Stomach (tissue), 8 donors: ENCODE measurements at regions not wholly inside any gene's neighbourhood (a gene's known extent, or its start where the extent isn't known, plus 50 kb on each side); places are given as distances from the start of the nearest gene placed in this dataset.

Experiments
- DNase-seq, 2 donors: peaks; one replicate each; pipeline versions ENCODE4 v3.0.0 to v3.0.0-alpha.2; 2013 to 2019
- H3K27ac ChIP-seq, 5 donors: fragments of 200-600 bp in 4 of 5; sonication (generic) in 4 of 5; one replicate each; pipeline ENCODE4 v1.5.1; 2013 to 2019; ENCODE audit warnings: mild to moderate bottlenecking in 1 of 5, moderate library complexity in 1 of 5
- H3K27me3 ChIP-seq, 3 donors: fragments of 200-600 bp; sonication (generic); one replicate each; pipeline ENCODE4 v1.5.1; 2017 to 2019; ENCODE audit warnings: mixed run types in 1 of 3
- H3K36me3 ChIP-seq, 4 donors: fragments of 200-600 bp; sonication (generic); 1 replicate in 3 of 4; 2 replicates in 1 of 4; pipeline ENCODE4 v1.5.1; 2016 to 2019
- H3K4me1 ChIP-seq, 4 donors: fragments of 200-600 bp; sonication (generic); one replicate each; pipeline ENCODE4 v1.5.1; 2016 to 2019
- H3K4me3 ChIP-seq, 4 donors: fragments of 200-600 bp; sonication (generic) in 3 of 4; one replicate each; pipeline ENCODE4 v1.5.1; 2016 to 2019; ENCODE audit warnings: mild to moderate bottlenecking in 1 of 4
- H3K9me3 ChIP-seq, 4 donors: fragments of 200-600 bp; sonication (generic); one replicate each; pipeline ENCODE4 v1.5.1; 2016 to 2019
- CTCF ChIP-seq, 7 experiments: fragments of 450-650 bp in 4 of 7; fragments of 200-600 bp in 3 of 7; sonication (generic) in 3 of 7; IDR thresholded peaks; one replicate each; pipeline ENCODE4 v1.5.1; 2016 to 2019; ENCODE audit warnings: antibody characterized with exemption in 7 of 7, control low read depth in 2 of 7, mild to moderate bottlenecking in 1 of 7
- EP300 ChIP-seq: sonication (generic); formaldehyde crosslinking; IDR thresholded peaks from one replicate; pipeline ENCODE4 v1.6.1; 2017; ENCODE audit warnings: antibody characterized with exemption
- POLR2A ChIP-seq, 4 donors: fragments of 450-650 bp; IDR thresholded peaks; one replicate each; pipeline ENCODE4 v1.6.1; 2016; ENCODE audit warnings: antibody characterized with exemption in 4 of 4, control low read depth in 2 of 4, mild to moderate bottlenecking in 1 of 4, moderate library complexity in 1 of 4
- POLR2AphosphoS5 ChIP-seq, 3 donors: sonication (generic); formaldehyde crosslinking; IDR thresholded peaks; one replicate each; pipeline ENCODE4 v1.6.1; 2016; ENCODE audit warnings: antibody characterized with exemption in 3 of 3
- WGBS, 5 donors: extraction: QIAGEN DNeasy Blood & Tissue Kit in 3 of 5; methylation state at CpG; one replicate each; pipeline versions ENCODE4 v1.1.5 to v1.1.7; 2013 to 2018; 5-methylcytosine and 5-hydroxymethylcytosine counted together
- intact Hi-C: fragments of 100-400 bp; cut with DNase I; formaldehyde crosslinking; loops from one replicate; pipeline ENCODE4 v1.15.1; 2023; ENCODE audit warnings: low total_unique reads
- donor health status: healthy with polysubstance abuse.
- donor health status: Bipolar disorder and iron deficiency.
- donor health status: healthy.

GRCh38 chr11:32173977-32174376 lies 83.1 kb downstream of the RCN1 start:
- no peaks in the 10 kb centered on the region for H3K9me3 ChIP-seq
- intact Hi-C loops = loop anchor here (2.0 kb wide), 1 partner anchor 123 kb away; no protein-coding TSS in a partner anchor
- H3K27ac ChIP-seq = no peak overlapping the region
- H3K4me3 ChIP-seq = no peak overlapping the region
- H3K27me3 ChIP-seq = peaks cover 0 to 15% (median 0%) of the 10 kb centered on the region in 3 donors
- DNase-seq = no peak
- no peak for TF ChIP-seq EP300
- TF ChIP-seq CTCF (IDR thresholded peaks at IDR 0.05) = no peak
- TF ChIP-seq POLR2A (IDR thresholded peaks at IDR 0.05) = no peak
- no peak for TF ChIP-seq POLR2AphosphoS5 (IDR thresholded peaks at IDR 0.05)
- H3K4me1 ChIP-seq = peaks cover 5 to 15% (median 7%) of the 10 kb centered on the region in 4 donors
- no peaks in the 10 kb centered on the region for H3K36me3 ChIP-seq

GRCh38 chr11:32176223-32176934 lies 85.5 kb downstream of the RCN1 start:
- TF ChIP-seq POLR2A (IDR thresholded peaks at IDR 0.05) (no peak), CTCF (IDR thresholded peaks at IDR 0.05) (peak in 5 of 7 experiments; percentile 58 to 89 (median 79)), POLR2AphosphoS5 (IDR thresholded peaks at IDR 0.05) (peak in 1 of 3 donors; percentile 42), EP300 (no peak)
- no peaks in the 10 kb centered on the region for H3K36me3 ChIP-seq
- H3K4me1 ChIP-seq = peaks cover 5 to 15% (median 7%) of the 10 kb centered on the region in 4 donors
- intact Hi-C loops = no loop called here
- H3K27me3 ChIP-seq = peaks cover 0 to 15% (median 0%) of the 10 kb centered on the region in 3 donors
- WGBS, 5 donors = 35 to 40% (median 37%) methylated on average over 8 of the region's 8 CpGs
- no peak overlapping the region for H3K27ac ChIP-seq
- DNase-seq = peak; percentile 83 to 92
- no peaks in the 10 kb centered on the region for H3K9me3 ChIP-seq
- no peak overlapping the region for H3K4me3 ChIP-seq

GRCh38 chr11:32178692-32179091 lies 87.8 kb downstream of the RCN1 start:
- Histone ChIP-seq H3K36me3 (no peaks in the 10 kb centered on the region), H3K9me3 (no peaks in the 10 kb centered on the region), H3K4me3 (no peak overlapping the region), H3K27me3 (peaks cover 0 to 4% (median 0%) of the 10 kb centered on the region in 3 donors), H3K27ac (no peak overlapping the region), H3K4me1 (peaks cover 0 to under 1% (median 0%) of the 10 kb centered on the region in 4 donors)
- no peak for TF ChIP-seq POLR2AphosphoS5 (IDR thresholded peaks at IDR 0.05)
- no peak for TF ChIP-seq CTCF (IDR thresholded peaks at IDR 0.05)
- TF ChIP-seq EP300 = no peak
- no peak for TF ChIP-seq POLR2A (IDR thresholded peaks at IDR 0.05)
- no peak for DNase-seq
- intact Hi-C loops = no loop called here
- 68 to 93% (median 87%) methylated on average over 7 of the region's 7 CpGs for WGBS, 5 donors

GRCh38 chr11:32183512-32183911 lies 92.6 kb downstream of the RCN1 start:
- Histone ChIP-seq H3K9me3 (no peaks in the 10 kb centered on the region), H3K4me3 (no peak overlapping the region), H3K27ac (no peak overlapping the region), H3K36me3 (no peaks in the 10 kb centered on the region), H3K4me1 (no peaks in the 10 kb centered on the region), H3K27me3 (peaks cover 0 to 6% (median 0%) of the 10 kb centered on the region in 3 donors)
- TF ChIP-seq CTCF (IDR thresholded peaks at IDR 0.05) = no peak
- TF ChIP-seq POLR2AphosphoS5 (IDR thresholded peaks at IDR 0.05) = no peak
- TF ChIP-seq POLR2A (IDR thresholded peaks at IDR 0.05) = no peak
- TF ChIP-seq EP300 = no peak
- DNase-seq = no peak
- intact Hi-C loops = no loop called here
- WGBS, 5 donors = 93 to 95% (median 93%) methylated on average over 3 of the region's 3 CpGs
